NOMO-1 treated with dmso at 0.1 percent for 144 hours (cell line): ENCODE measurements at regions not wholly inside any gene's neighbourhood (a gene's known extent, or its start where the extent isn't known, plus 50 kb on each side); places are given as distances from the start of the nearest gene placed in this dataset.

ENCODE experiments used
- DNase-seq: peaks from one replicate; lab custom pipeline; 2025; ENCODE audit not compliant: unreplicated experiment; lab: John Stamatoyannopoulos, UW

DNA sequence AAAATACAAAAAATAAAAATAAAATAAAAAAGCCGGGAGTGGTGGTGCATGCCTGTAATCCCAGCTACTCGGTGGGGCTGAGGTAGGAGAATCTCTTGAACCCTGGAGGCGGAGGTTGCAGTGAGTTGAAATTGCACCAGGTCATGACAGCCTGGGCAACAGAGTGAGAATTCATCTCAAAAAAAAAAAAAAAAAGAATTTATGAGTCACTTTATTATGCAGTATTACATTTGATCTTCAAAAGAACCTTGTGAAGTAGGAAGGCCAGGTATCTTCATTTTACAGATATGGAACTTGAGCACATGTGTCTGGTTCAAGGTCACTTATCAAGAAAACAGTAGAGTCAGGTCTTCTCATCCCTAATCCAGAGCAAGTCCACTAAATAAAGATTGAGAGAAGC lies 459.4 kb upstream of the HNRNPA3 start:
- DNase-seq: no peak

- DNase-seq: peak; percentile 42
These were observed 458.7 kb upstream of the HNRNPA3 start for GRCh38 chr2:176753752-176754474.

- DNase-seq: no peak
These were observed 457.0 kb upstream of the HNRNPA3 start for GRCh38 chr2:176755537-176756135.

DNA sequence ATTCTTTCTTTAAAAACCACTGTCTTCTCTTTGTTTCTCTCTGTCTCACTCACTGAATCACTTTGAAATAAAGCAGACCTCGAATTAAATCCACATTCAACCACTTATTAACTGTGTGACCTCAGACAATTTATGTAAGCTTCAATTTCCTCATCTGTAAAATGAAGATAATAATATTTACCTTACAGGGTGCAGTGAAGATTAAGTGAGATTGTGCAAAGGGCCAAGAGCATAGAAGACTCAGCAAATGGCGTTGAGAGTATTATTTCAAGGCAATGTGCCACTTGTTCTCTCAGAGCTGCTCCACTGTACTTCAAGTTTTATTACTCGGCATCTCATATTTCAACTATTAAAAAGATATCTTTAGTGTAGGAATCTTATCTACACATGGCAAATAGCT lies 454.2 kb upstream of the HNRNPA3 start:
- DNase-seq: no peak

DNA sequence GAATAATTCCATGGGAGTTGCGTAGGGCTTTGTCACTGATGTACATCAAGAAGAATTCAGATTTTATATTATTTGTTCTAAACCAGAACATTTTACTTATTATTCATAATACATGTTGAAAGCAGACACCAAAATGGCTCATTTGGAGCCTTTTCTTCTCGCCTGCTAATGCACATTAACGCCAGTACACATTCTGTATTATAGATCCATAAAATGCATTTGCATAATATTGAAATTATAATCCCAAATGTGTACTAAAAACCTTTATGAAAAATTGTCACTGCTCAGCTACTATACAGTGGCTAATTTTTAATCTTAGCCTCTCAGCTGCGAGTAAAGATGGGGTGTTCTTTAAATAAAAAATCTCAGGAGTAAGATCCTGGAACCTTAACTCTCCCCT lies 452.2 kb upstream of the HNRNPA3 start:
- DNase-seq: no peak

- no peak for DNase-seq
These were observed 449.5 kb upstream of the HNRNPA3 start for GRCh38 chr2:176763130-176763529.

DNA sequence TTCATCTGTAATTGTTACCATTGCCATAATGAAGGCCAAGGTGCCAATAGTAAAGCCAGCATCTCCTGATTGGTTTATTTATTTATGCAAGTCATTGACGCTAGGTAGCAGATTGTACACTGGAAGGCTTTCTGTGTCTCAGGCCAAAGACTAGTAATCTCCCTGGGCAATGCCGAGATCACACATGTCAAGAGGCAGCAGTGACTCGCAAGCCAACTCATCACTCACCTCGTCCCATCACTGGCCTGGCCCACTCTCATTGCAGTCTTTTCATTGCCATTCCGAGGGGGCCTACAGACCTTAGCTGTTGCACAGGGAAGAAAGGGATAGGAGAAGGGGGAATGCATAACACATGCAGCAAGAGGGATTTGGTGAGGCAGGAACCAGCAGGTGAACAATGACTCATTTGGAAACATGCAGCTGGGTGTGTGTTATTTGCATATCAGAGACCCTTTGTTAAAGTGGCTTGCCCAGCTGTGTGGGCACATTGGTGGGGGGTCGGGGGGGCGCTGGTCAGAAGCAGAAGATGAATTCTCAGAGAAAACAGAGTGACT lies 448.7 kb upstream of the HNRNPA3 start:
- no peak for DNase-seq

- DNase-seq: no peak
These were observed 447.7 kb upstream of the HNRNPA3 start for GRCh38 chr2:176764921-176765320.

GRCh38 chr2:176766005-176766404 lies 446.6 kb upstream of the HNRNPA3 start:
- DNase-seq: no peak

DNA sequence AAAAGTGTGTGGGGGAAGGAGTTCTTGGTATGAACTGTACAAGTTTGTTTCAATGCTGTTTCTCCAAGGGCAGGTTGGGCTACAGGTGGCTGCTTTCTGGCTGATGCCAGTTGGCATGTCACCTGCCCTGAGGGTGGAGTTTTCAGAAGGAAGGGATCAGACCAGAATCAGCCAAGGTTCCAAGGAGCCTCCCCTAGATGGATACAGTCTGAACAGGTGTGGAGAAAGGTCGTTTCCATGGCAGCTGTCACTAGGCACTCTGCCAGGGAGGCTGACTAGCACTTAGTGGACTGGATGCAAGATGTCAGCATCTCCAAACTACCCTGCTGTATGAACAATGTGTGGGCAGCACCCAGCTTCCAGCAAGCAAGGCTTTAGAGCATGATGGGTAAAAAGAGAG lies 444.4 kb upstream of the HNRNPA3 start:
- no peak for DNase-seq

DNA sequence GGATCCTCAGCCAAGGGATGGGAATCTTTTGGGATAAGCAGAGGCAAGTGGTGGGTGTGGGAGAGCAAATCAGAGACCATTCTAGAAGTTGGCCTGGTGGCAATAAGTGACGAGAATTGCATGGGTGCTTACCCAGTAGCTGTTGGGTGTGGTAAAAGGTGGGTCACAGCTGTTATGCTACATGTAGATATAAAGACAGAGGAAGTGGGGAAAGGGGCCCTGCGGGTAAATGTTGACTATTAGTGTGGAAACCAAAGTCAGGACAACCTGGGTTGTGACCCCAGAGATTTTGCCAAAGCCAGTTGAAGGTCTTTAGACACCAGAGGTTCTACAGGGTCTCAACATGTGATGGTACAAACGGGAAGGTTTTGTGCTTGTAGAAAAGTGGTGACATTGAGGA lies 443.6 kb upstream of the HNRNPA3 start:
- no peak for DNase-seq

DNA sequence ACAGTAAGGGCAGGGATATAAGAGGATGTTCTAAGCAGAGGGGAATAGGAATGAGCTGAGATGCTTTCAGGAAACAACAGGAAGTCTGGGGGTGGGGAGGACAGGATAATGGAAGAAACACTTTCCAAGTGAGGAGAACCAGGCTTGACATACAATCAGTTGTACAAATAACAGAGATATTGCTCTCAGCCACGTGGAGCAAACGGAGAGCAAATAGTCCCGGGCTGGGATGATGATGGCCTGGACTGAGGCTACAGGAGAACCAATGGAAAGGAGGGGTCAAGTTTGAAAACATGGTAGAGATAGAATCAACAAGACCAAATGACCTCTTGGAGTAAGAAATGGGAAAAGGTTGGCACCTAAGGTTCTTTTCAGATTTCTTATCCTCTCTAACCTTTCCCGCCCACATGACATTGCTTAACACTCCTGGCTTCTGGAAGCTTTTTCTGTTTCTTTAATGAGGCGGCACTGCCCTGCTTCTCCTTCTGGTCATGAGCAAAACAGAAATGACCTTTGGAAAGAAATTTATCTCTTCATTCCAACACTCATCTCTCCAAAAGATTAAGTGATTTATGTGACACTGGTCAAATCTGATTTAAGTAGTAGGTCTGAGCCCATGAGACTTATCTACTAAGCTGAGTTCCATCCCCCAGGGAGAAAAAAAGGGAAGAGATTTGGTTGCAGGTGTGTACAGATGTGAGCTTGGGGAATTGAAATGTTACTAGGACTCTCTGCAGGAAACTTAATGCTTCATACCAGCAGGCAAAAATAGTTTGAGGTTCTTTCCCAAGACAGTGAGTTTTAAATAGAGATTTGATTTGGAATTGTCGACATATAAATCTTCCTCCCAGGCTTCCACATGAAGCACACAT lies 442.9 kb upstream of the HNRNPA3 start:
- DNase-seq: no peak

- DNase-seq: no peak
These were observed 439.8 kb upstream of the HNRNPA3 start for GRCh38 chr2:176772816-176773215.

GRCh38 chr2:176774766-176775451 lies 437.7 kb upstream of the HNRNPA3 start:
- DNase-seq: no peak

GRCh38 chr2:176777262-176777661 lies 435.3 kb upstream of the HNRNPA3 start:
- no peak for DNase-seq

GRCh38 chr2:176779917-176780316 lies 432.7 kb upstream of the HNRNPA3 start:
- DNase-seq: no peak

DNA sequence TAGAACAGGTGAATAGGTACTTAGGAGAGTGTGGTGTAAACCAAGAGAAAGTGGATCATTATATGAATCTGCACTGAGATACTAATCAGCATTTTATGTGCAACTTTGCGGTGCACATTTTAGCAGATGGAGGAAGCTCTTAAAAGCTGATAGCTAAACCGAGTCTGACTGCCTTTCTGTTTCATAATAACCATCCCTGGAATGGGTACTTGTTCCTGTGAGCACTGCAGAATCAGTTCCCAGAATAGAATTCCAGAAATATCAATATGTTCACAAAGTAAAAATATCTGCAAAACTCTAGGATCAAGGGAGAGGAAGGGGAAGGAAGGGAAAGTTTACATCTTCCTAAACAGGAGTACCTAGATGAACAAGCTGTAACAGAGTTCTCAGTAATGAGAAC lies 432.2 kb upstream of the HNRNPA3 start:
- DNase-seq: no peak

DNA sequence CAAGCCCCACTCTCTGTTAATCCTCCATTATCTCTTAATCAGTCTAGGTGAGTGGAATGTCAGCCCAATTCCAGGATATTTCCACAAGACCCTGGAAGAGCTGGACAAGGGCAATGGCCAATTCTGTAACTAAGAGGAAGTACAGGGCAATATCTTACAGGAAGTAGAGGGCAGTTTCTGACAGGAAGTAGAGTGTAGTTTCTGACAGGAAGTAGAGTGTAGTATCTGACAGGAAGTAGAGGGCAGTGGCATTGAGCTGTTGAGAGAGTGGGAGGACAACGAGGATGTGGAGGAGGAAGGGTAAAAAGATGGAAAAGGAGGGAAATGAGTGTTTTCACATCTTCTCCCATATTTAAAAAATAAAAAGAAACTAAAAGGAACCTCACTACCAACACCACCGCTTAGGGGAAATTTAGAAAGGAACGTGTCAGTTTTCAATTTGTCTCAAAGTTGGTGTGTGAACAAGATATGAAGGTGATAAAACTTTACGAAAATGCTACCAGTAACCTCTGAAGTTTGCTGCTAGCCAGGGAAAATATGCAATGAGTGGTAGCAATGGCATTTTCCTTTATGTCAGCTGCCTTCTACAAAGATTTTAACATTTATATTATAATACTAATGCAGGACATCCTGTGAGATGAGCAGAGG lies 430.9 kb upstream of the HNRNPA3 start:
- no peak for DNase-seq

DNA sequence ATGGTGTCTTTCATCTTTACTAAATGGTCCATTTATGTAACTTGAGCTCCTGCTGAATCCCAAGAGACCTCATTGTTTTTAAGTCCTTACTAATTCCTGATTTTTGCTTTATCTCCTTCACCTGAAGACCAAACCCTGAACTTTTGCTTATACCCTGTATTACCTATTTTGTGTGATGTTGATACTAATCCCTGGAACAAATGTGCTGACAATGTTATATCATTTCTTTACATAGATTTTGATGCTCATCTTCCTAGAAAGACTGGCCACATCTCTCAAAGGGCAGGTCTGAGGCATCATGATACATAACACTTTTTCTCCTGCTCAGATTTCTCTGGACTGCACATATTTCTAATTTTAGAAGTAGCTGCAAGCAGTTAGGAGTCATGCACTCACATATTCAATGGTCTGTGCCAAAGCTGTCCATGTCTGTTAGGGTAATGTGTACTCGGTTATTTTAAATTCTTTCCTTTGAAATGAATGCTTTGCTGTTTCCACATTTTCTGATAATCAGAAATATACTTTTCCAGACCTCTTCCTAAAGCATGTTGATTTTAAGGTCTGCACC lies 427.9 kb upstream of the HNRNPA3 start:
- no peak for DNase-seq

GRCh38 chr2:176789751-176790150 lies 422.8 kb upstream of the HNRNPA3 start:
- no peak for DNase-seq
